ENCODE measurements at regions not wholly inside any gene's neighbourhood (a gene's known extent, or its start where the extent isn't known, plus 50 kb on each side); places are given as distances from the start of the nearest gene placed in this dataset.
"Not testable (repeated sequence)": the region's sequence is repeated elsewhere in the genome, so short reads cannot be mapped to it uniquely, and the experiment has no call there.

DNA sequence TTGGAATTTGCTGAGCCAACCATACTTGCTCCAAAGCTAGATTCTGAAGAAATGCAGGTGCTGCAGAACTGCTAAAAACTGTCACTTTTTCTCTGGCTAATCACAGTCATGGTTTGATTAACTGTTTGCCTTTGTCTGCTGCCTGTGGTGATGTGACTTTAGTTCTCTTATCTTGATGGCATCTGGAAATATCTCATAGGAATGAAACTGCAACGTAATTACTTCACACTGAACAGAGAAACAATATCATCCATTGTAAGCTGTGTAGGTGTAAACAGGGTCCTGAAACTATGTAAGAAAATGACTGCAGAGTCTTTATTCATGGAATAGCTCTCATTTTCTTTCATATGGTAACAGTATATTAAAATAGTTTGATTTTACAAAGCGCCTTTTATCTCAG is 721.9 kb upstream of the HS3ST5 start:
- no peaks in the 10 kb centered on the region for H3K4me1 ChIP-seq (ENCODE audit: control insufficient read depth, insufficient read depth, low read length)
- no peaks in the 10 kb centered on the region for H3K36me3 ChIP-seq (ENCODE audit: control insufficient read depth, insufficient read depth, low read length)
- no peaks in the 10 kb centered on the region for H3K27me3 ChIP-seq (ENCODE audit: control insufficient read depth, insufficient read depth, low read length)
- H3K27ac ChIP-seq (ENCODE audit: low read length), result no peak overlapping the region
- no peaks in the 10 kb centered on the region for H3K9me3 ChIP-seq (ENCODE audit: control insufficient read depth, low read depth, low read length)
- 14% methylated on average over 1 of the region's 2 CpGs for WGBS (ENCODE audit: insufficient coverage, low lambda C conversion rate)
- H3K4me3 ChIP-seq (ENCODE audit: low read length), result no peak overlapping the region
- DNase-seq, result no peak

DNA sequence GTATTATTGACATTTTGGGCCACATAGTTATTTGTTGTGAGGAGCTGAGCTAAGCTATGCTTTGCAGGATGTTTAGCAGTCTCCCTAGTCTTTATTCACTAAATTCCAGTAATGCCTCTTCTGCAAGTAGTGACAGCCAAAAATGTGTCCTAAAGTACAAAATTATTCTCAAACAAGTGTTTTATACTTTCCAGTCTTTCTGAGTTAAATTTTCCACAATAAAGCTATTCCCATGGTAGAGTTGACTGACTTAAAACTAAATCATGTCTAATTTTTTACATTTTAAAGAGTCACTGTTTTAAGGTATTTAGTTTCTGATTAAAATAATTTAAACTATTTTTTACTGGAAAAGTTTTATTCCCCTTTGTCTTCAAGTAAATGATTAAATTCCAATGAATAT is 717.8 kb upstream of the HS3ST5 start:
- Histone ChIP-seq H3K27ac (ENCODE audit: low read length) (no peak overlapping the region), H3K9me3 (ENCODE audit: control insufficient read depth, low read depth, low read length) (no peaks in the 10 kb centered on the region), H3K4me1 (ENCODE audit: control insufficient read depth, insufficient read depth, low read length) (no peaks in the 10 kb centered on the region), H3K36me3 (ENCODE audit: control insufficient read depth, insufficient read depth, low read length) (no peaks in the 10 kb centered on the region), H3K4me3 (ENCODE audit: low read length) (no peak overlapping the region), H3K27me3 (ENCODE audit: control insufficient read depth, insufficient read depth, low read length) (no peaks in the 10 kb centered on the region)
- DNase-seq, result no peak

DNA sequence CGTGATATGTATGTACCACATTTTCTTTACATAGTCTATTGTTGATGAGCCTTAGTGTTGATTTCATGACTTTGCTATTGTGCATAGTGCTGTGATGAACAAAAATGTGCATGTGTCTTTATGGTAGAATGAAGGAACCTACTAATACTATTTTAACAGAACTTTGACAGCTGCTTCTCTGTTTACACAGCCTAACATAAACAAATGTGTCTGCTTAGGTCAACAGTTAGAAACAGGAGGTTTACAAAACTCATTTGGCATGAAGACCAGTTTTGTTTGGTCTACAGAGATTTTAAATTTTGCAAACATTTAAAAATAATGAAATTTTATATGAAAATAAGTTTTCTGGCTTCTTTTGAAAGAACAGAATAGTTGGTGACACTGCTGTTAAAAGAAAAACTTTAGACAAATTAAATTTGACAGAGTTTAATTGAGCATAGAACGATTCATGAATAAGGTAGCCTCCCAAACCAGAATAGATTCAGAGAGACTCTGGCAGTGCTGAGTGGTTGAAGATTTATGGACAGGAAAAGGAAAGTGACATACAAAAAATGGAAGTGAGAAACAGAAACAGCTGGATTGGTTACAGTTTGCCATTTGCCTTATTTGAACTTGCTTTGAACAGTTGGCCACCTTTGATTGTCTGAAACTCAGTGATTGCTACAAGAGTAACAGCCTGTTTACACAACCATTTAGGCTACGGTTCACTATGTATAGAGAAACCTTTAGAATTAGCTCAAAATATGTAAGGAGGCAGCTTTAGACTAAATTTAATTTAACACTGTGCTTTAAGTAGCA is 715.8 kb upstream of the HS3ST5 start:
- Histone ChIP-seq H3K9me3 (ENCODE audit: control insufficient read depth, low read depth, low read length) (no peaks in the 10 kb centered on the region), H3K4me3 (ENCODE audit: low read length) (no peak overlapping the region), H3K27me3 (ENCODE audit: control insufficient read depth, insufficient read depth, low read length) (no peaks in the 10 kb centered on the region), H3K27ac (ENCODE audit: low read length) (no peak overlapping the region), H3K36me3 (ENCODE audit: control insufficient read depth, insufficient read depth, low read length) (no peaks in the 10 kb centered on the region), H3K4me1 (ENCODE audit: control insufficient read depth, insufficient read depth, low read length) (no peaks in the 10 kb centered on the region)
- WGBS (ENCODE audit: insufficient coverage, low lambda C conversion rate), result no CpG with 5 or more reads among the region's 3 CpGs
- no peak for DNase-seq

DNA sequence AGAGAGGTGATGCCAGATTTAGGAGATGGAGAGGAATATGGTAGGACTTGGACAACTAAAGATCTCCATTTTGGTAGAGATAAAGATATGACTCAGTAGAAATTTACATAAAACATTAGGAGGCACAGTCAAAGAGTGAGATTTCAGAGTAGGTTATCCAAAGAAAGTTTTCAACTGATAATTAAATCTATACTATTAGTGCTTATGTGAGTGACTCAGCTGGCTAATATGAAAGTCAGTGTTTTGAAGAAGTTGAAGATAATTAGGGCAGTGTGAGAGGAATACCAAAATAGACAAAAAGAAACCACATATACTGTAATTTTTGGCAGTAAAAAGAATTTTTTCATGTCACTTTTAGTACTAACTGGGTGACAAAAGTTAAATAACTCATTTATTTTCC is 712.8 kb upstream of the HS3ST5 start:
- Histone ChIP-seq H3K9me3 (ENCODE audit: control insufficient read depth, low read depth, low read length) (no peaks in the 10 kb centered on the region), H3K27ac (ENCODE audit: low read length) (no peak overlapping the region), H3K4me3 (ENCODE audit: low read length) (no peak overlapping the region), H3K27me3 (ENCODE audit: control insufficient read depth, insufficient read depth, low read length) (no peaks in the 10 kb centered on the region), H3K4me1 (ENCODE audit: control insufficient read depth, insufficient read depth, low read length) (no peaks in the 10 kb centered on the region), H3K36me3 (ENCODE audit: control insufficient read depth, insufficient read depth, low read length) (no peaks in the 10 kb centered on the region)
- DNase-seq, result no peak

DNA sequence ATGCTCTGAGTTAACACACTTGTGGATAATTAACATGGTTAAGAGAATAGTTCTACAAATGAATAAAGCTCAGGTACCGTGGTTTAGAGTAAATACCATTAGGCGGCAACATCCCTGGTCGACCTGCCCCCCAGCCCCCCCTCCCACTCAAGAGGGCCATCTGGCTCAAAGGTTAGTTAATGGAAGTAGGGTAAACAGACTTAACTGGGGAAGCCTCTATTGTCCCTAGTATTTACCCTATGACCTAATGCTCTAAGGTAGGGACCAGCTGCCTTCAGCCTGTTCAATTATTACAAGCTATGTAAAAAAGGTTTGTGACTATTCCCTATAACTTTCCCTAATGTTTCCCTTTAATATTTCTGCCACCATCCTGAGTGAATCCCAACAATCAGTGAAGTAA is 711.4 kb upstream of the HS3ST5 start:
- H3K9me3 ChIP-seq (ENCODE audit: control insufficient read depth, low read depth, low read length); H3K4me3 ChIP-seq (ENCODE audit: low read length); H3K4me1 ChIP-seq (ENCODE audit: control insufficient read depth, insufficient read depth, low read length); H3K27me3 ChIP-seq (ENCODE audit: control insufficient read depth, insufficient read depth, low read length); H3K36me3 ChIP-seq (ENCODE audit: control insufficient read depth, insufficient read depth, low read length); H3K27ac ChIP-seq (ENCODE audit: low read length): not testable (repeated sequence)
- DNase-seq, result peak in 1 of 2 donors; percentile 4
- no CpG with 5 or more reads among the region's 3 CpGs for WGBS (ENCODE audit: insufficient coverage, low lambda C conversion rate)

DNA sequence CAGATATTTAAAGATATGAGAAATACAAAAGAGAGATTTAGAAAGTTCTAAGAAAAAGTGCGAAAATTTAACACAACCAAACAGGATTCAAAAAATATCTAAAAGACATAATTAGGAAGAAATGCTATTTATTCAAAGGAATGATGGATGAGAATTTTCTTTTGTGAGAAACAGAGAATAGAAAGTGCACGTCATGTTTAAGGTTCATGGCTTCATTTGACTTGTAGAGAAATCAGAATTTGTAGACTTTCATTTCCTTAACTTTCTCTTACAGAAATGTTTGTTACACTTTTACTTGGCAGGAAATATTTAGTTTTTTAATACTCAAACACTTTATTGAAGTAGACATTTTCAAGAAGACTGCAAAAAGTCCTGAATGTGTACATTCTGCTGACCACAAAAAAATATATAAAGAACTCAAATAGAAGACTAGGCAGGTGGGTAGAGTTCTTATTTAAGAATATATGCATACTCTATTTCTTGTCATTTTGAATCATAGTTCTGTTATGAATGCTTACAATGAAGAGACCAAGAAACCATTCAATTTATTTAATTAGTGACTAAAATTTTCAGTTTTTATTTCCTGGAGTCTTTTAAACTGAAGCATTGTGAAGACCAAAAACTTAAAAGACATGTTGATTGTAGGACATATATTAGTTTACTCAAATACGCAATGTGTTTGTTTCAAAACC is 710.5 kb upstream of the HS3ST5 start:
- 82% methylated on average over 3 of the region's 3 CpGs for WGBS (ENCODE audit: insufficient coverage, low lambda C conversion rate)

DNA sequence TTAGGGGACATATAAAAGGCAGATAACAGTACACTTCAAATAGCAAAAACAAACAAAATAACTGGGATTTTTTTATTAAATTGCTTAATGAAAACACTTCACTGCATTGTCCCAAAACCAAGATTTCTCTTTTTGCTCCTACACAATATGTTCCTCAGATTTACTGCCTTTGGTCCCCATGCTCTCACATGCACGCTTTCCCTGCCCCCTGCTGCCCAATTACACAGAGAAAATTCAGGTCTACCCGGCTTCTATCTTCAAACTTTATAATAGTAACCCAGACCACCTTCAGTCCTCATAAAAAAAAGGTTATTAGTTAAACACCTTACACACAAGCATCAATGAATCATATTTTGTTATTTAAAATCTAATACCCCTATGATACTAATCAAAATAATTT is 673.8 kb upstream of the HS3ST5 start:
- no CpG with 5 or more reads among the region's 2 CpGs for WGBS (ENCODE audit: insufficient coverage, low lambda C conversion rate)
- Histone ChIP-seq H3K27ac (ENCODE audit: low read length) (no peak overlapping the region), H3K4me1 (ENCODE audit: control insufficient read depth, insufficient read depth, low read length) (no peaks in the 10 kb centered on the region), H3K27me3 (ENCODE audit: control insufficient read depth, insufficient read depth, low read length) (no peaks in the 10 kb centered on the region), H3K9me3 (ENCODE audit: control insufficient read depth, low read depth, low read length) (no peaks in the 10 kb centered on the region), H3K36me3 (ENCODE audit: control insufficient read depth, insufficient read depth, low read length) (no peaks in the 10 kb centered on the region), H3K4me3 (ENCODE audit: low read length) (no peak overlapping the region)
- no peak for DNase-seq

More for the DNA sequence above, 710.5 kb upstream of the HS3ST5 start:
- Histone ChIP-seq H3K27ac (ENCODE audit: low read length) (no peak overlapping the region), H3K4me1 (ENCODE audit: control insufficient read depth, insufficient read depth, low read length) (no peaks in the 10 kb centered on the region), H3K36me3 (ENCODE audit: control insufficient read depth, insufficient read depth, low read length) (no peaks in the 10 kb centered on the region), H3K27me3 (ENCODE audit: control insufficient read depth, insufficient read depth, low read length) (no peaks in the 10 kb centered on the region), H3K9me3 (ENCODE audit: control insufficient read depth, low read depth, low read length) (no peaks in the 10 kb centered on the region), H3K4me3 (ENCODE audit: low read length) (no peak overlapping the region)
- DNase-seq, result no peak

DNA sequence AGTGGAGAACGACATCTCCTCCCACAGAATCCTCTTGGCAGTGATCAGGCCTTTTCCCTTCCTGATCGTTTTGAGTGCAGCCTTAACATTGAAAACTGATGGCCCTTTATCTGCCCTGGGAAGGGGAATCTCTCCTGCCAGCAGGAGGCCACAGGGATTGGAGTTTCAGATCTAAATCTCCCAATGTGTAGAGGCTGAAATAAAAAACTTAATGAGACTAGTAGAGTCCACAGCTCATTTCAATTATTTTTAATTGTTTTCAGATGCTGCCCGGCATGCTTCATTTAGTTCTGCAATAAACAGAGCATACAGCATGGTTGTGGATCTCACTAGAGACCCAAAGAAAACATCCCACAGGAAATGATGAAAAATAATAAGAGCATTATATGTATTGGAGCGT is 662.2 kb upstream of the HS3ST5 start:
- no peaks in the 10 kb centered on the region for H3K4me1 ChIP-seq (ENCODE audit: control insufficient read depth, insufficient read depth, low read length)
- H3K9me3 ChIP-seq (ENCODE audit: control insufficient read depth, low read depth, low read length), result no peaks in the 10 kb centered on the region
- WGBS (ENCODE audit: insufficient coverage, low lambda C conversion rate), result 100% methylated on average over 1 of the region's 4 CpGs
- H3K27me3 ChIP-seq (ENCODE audit: control insufficient read depth, insufficient read depth, low read length), result no peaks in the 10 kb centered on the region
- H3K27ac ChIP-seq (ENCODE audit: low read length), result no peak overlapping the region
- DNase-seq, result no peak
- H3K4me3 ChIP-seq (ENCODE audit: low read length), result no peak overlapping the region
- no peaks in the 10 kb centered on the region for H3K36me3 ChIP-seq (ENCODE audit: control insufficient read depth, insufficient read depth, low read length)

DNA sequence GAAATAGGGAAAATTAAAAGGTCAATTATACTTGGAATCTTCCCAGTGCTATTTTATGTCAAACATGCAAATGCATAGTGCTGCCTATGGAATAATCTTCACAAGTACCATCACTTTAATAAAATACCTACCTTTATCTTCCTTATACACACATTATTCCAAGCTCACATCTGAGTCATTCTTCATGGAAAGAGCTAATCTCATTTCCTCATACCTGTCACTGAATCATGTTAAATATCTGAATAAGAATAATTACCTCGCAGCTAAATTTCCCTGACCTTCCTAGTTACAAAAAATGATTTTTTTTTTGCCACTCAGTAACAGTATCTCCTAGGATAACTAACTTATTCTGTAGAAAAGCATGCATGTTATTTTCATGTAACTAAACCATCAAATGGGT is 661.4 kb upstream of the HS3ST5 start:
- Histone ChIP-seq H3K4me1 (ENCODE audit: control insufficient read depth, insufficient read depth, low read length) (no peaks in the 10 kb centered on the region), H3K27ac (ENCODE audit: low read length) (no peak overlapping the region), H3K9me3 (ENCODE audit: control insufficient read depth, low read depth, low read length) (no peaks in the 10 kb centered on the region), H3K4me3 (ENCODE audit: low read length) (no peak overlapping the region), H3K36me3 (ENCODE audit: control insufficient read depth, insufficient read depth, low read length) (no peaks in the 10 kb centered on the region), H3K27me3 (ENCODE audit: control insufficient read depth, insufficient read depth, low read length) (no peaks in the 10 kb centered on the region)
- no CpG with 5 or more reads among the region's 1 CpG for WGBS (ENCODE audit: insufficient coverage, low lambda C conversion rate)
- DNase-seq, result no peak

DNA sequence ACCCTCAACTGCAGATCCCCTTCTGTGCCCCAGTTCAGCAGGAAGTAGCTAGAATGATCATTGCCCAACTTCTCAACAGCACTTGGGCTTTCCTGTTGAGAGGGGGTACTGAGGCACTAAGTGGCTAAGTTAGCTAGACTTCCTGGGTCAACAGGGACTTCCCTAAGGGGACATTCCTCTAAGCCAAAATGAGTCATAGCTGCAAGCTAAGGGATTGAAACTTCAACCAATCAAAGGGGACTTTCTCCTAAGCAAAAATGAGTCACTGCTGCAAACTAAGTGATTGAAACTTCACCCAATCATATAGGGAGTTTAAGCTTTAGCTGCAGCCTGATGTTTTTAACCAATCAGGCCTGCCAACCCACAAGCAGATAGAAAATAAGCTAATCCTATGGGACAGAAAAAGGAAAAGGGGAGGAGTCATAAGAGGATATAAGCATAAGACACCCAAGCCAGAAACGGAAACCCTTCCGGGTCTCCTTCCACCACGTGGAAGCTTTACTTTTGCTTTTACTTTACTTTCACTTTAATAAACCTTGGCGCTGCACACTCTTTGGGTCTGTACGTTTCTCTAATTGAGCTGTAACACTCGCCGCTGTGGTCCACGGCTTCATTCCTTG is 659.0 kb upstream of the HS3ST5 start:
- WGBS (ENCODE audit: insufficient coverage, low lambda C conversion rate), result 96% methylated on average over 4 of the region's 8 CpGs
- Histone ChIP-seq H3K36me3 (ENCODE audit: control insufficient read depth, insufficient read depth, low read length) (no peaks in the 10 kb centered on the region), H3K4me1 (ENCODE audit: control insufficient read depth, insufficient read depth, low read length) (no peaks in the 10 kb centered on the region), H3K4me3 (ENCODE audit: low read length) (no peak overlapping the region), H3K27ac (ENCODE audit: low read length) (no peak overlapping the region), H3K27me3 (ENCODE audit: control insufficient read depth, insufficient read depth, low read length) (no peaks in the 10 kb centered on the region), H3K9me3 (ENCODE audit: control insufficient read depth, low read depth, low read length) (no peaks in the 10 kb centered on the region)
- no peak for DNase-seq
